HCT116 (cell line): ENCODE measurements at regions not wholly inside any gene's neighbourhood (a gene's known extent, or its start where the extent isn't known, plus 50 kb on each side); places are given as distances from the start of the nearest gene placed in this dataset.

Experiments used
- ATAC-seq: fragments of 200-7000 bp; cut with Tn5 transposase; 2 replicates; pipeline ENCODE4 v1.9.1; 2020; ENCODE audit warnings: mild to moderate bottlenecking, moderate library complexity
- BruUV-seq: library from RNA; stranded (reverse); fragments of 400-500 nt; replicated peaks from 2 replicates; lab custom pipeline; 2021; lab: Mats Ljungman, UMichigan
- CTCF ChIA-PET: fragments of 300-600 bp; sonication (Branson Sonifier 250); formaldehyde crosslinking; loops from one replicate; lab custom pipeline; 2021; ENCODE audit warnings: antibody characterized with exemption; lab: Charles Lee
- POLR2A ChIA-PET: fragments of 300-600, 350-600 bp; sonication (Branson Sonifier 250); formaldehyde crosslinking; loops from one replicate; lab custom pipeline; 2021; ENCODE audit warnings: antibody characterized with exemption; lab: Charles Lee
- RAD21 ChIA-PET, 2 experiments: fragments of 300-600 bp; sonication (Branson Sonifier 250); formaldehyde crosslinking; loops; one replicate each; lab custom pipeline; 2023; ENCODE audit warnings: low total read pairs in 2 of 2; ENCODE audit not compliant: uncharacterized antibody in 2 of 2, unreplicated experiment in 2 of 2, low non-redundant PET in 1 of 2; lab: Charles Lee
- DNase-seq: peaks from one replicate; pipeline ENCODE4 v3.0.0-alpha.2; 2010; ENCODE audit warnings: low read depth, low spot score
- H2AFZ ChIP-seq: fragments of 200-600 bp; shearing (Covaris generic), sonication (generic); 2 replicates; pipeline ENCODE4 v1.6.1; 2017; ENCODE audit warnings: low read depth, mixed run types, mixed read lengths, antibody characterized with exemption, low read length; ENCODE audit not compliant: poor library complexity, severe bottlenecking
- H3K27ac ChIP-seq: 2 replicates; pipeline ENCODE4 v1.5.1; 2012; ENCODE audit warnings: low read depth, low read length
- H3K27me3 ChIP-seq: fragments of 200-600 bp; sonication (generic); 2 replicates; pipeline ENCODE4 v1.6.1; 2016; ENCODE audit warnings: mixed run types, low read length, mixed read lengths; ENCODE audit not compliant: insufficient read depth
- H3K36me3 ChIP-seq, 2 experiments: fragments of 200-500 bp in 1 of 2; fragments of 200-600 bp in 1 of 2; sonication (Bioruptor generic) in 1 of 2; sonication (generic) in 1 of 2; 2 replicates each; pipeline versions ENCODE4 v1.5.1 to v1.6.1; 2014 to 2016; ENCODE audit warnings: low read length in 2 of 2, inconsistent platforms in 1 of 2, mixed read lengths in 1 of 2, mixed run types in 1 of 2; ENCODE audit not compliant: insufficient read depth in 2 of 2, control insufficient read depth in 1 of 2
- H3K4me1 ChIP-seq, 2 experiments: fragments of 200-600 bp in 1 of 2; sonication (generic) in 1 of 2; 2 replicates each; pipeline versions ENCODE4 v1.5.1 to v1.6.1; 2012 to 2017; ENCODE audit warnings: low read length in 2 of 2, inconsistent platforms in 1 of 2, mild to moderate bottlenecking in 1 of 2, mixed read lengths in 1 of 2, mixed run types in 1 of 2, moderate library complexity in 1 of 2; ENCODE audit not compliant: insufficient read depth in 2 of 2, control insufficient read depth in 1 of 2
- H3K4me2 ChIP-seq: fragments of 200-600 bp; sonication (generic); 2 replicates; pipeline ENCODE4 v1.6.1; 2017; ENCODE audit warnings: mixed run types, low read length, mixed read lengths
- H3K4me3 ChIP-seq, 2 experiments: fragments of 200-600 bp in 1 of 2; sonication (generic) in 1 of 2; replicated peaks in 1 of 2; 2 replicates each; pipeline ENCODE4 v1.5.1; 2011 to 2016; ENCODE audit warnings: low read length in 2 of 2, control low read depth in 1 of 2, low read depth in 1 of 2, mild to moderate bottlenecking in 1 of 2, mixed read lengths in 1 of 2, mixed run types in 1 of 2
- H3K79me2 ChIP-seq: fragments of 200-600 bp; sonication (generic); 2 replicates; pipeline ENCODE4 v1.6.1; 2017; ENCODE audit warnings: mild to moderate bottlenecking, mixed run types, low read length, moderate library complexity, mixed read lengths; ENCODE audit not compliant: insufficient read depth
- H3K9ac ChIP-seq: fragments of 200-600 bp; sonication (generic); 2 replicates; pipeline ENCODE4 v1.6.1; 2016; ENCODE audit warnings: low read length, mixed read lengths
- H3K9me2 ChIP-seq: fragments of 200-600 bp; sonication (generic), shearing (Covaris generic); 2 replicates; pipeline ENCODE4 v1.6.1; 2017; ENCODE audit warnings: mixed run types, mild to moderate bottlenecking, moderate library complexity; ENCODE audit not compliant: insufficient read depth
- H3K9me3 ChIP-seq, 2 experiments: fragments of 200-500 bp in 1 of 2; fragments of 200-600 bp in 1 of 2; sonication (Bioruptor generic) in 1 of 2; sonication (generic) in 1 of 2; 2 replicates each; pipeline ENCODE4 v1.6.1; 2014 to 2017; ENCODE audit warnings: low read length in 2 of 2, mixed read lengths in 2 of 2, inconsistent platforms in 1 of 2, low read depth in 1 of 2, mild to moderate bottlenecking in 1 of 2, mixed run types in 1 of 2, moderate library complexity in 1 of 2; ENCODE audit not compliant: control insufficient read depth in 1 of 2, insufficient read depth in 1 of 2
- H4K20me1 ChIP-seq: fragments of 200-600 bp; sonication (generic), shearing (Covaris generic); 2 replicates; pipeline ENCODE4 v1.6.1; 2017; ENCODE audit warnings: mixed run types, mild to moderate bottlenecking, moderate library complexity; ENCODE audit not compliant: insufficient read depth
- CBX3 ChIP-seq: IDR thresholded peaks from 2 replicates; pipeline ENCODE4 v1.6.1; 2012; ENCODE audit warnings: low read depth
- CEBPB ChIP-seq: IDR thresholded peaks from 2 replicates; pipeline ENCODE4 v1.6.1; 2012; ENCODE audit warnings: low read depth
- EGR1 ChIP-seq: IDR thresholded peaks from 2 replicates; pipeline ENCODE4 v1.6.1; 2012; ENCODE audit warnings: low read depth
- ELF1 ChIP-seq: IDR thresholded peaks from 2 replicates; pipeline ENCODE4 v1.6.1; 2012; ENCODE audit warnings: low read depth, borderline replicate concordance
- EZH2 ChIP-seq: fragments of 200-600 bp; sonication (generic); IDR thresholded peaks from 2 replicates; pipeline ENCODE4 v1.6.1; 2017; ENCODE audit warnings: antibody characterized with exemption, mixed run types
- JUND ChIP-seq: IDR thresholded peaks from 2 replicates; pipeline ENCODE4 v1.6.1; 2012
- POLR2A ChIP-seq: IDR thresholded peaks from 2 replicates; pipeline ENCODE4 v1.7.0; 2011; ENCODE audit warnings: borderline replicate concordance; ENCODE audit not compliant: insufficient read depth, insufficient read length; ENCODE audit errors: extremely low read depth
- POLR2AphosphoS5 ChIP-seq: IDR thresholded peaks from 2 replicates; pipeline ENCODE4 v1.6.1; 2011; ENCODE audit warnings: mild to moderate bottlenecking, low read depth, low read length, moderate library complexity
- RAD21 ChIP-seq: IDR thresholded peaks from 2 replicates; pipeline ENCODE4 v1.6.1; 2012; ENCODE audit warnings: low read depth, mild to moderate bottlenecking
- SP1 ChIP-seq: IDR thresholded peaks from 2 replicates; pipeline ENCODE4 v1.6.1; 2012; ENCODE audit warnings: low read depth
- TCF7L2 ChIP-seq: IDR thresholded peaks from 2 replicates; pipeline ENCODE4 v1.7.0; 2011; ENCODE audit warnings: borderline replicate concordance, inconsistent platforms; ENCODE audit not compliant: insufficient read depth, insufficient read length; ENCODE audit errors: extremely low read depth
- ZBTB33 ChIP-seq: IDR thresholded peaks from 2 replicates; pipeline ENCODE4 v1.6.1; 2011; ENCODE audit warnings: mild to moderate bottlenecking, low read length, moderate library complexity; ENCODE audit not compliant: insufficient replicate concordance; ENCODE audit errors: extremely low read depth
- ZFX ChIP-seq: fragments of 450-650 bp; IDR thresholded peaks from 2 replicates; pipeline ENCODE4 v1.6.1; 2017
- intact Hi-C: fragments of 100-400 bp; cut with micrococcal nuclease; formaldehyde crosslinking; loops from 2 replicates; pipeline ENCODE4 v1.10.0; 2022

- ChIA-PET RAD21 (no interaction called here), CTCF (no interaction called here), POLR2A (no interaction called here)
- peaks cover 0 to 16% of the 10 kb centered on the region in 2 experiments; a peak in 2 of 4 replicates for H3K4me1 ChIP-seq
- no peak overlapping the region for H3K27ac ChIP-seq
- H3K79me2 ChIP-seq: no peaks in the 10 kb centered on the region
- intact Hi-C loops: no loop called here
- no peaks in the 10 kb centered on the region for H3K27me3 ChIP-seq
- H3K36me3 ChIP-seq: no peaks in the 10 kb centered on the region
- BruUV-seq: no TSS peak
- DNase-seq (no peak), ATAC-seq (no peak)
- peak overlapping the region; percentile 42 for H2AFZ ChIP-seq
- no peaks in the 10 kb centered on the region for H3K9me2 ChIP-seq
- H4K20me1 ChIP-seq: no peaks in the 10 kb centered on the region
- no peak overlapping the region for H3K4me2 ChIP-seq
- no peak overlapping the region for H3K4me3 ChIP-seq
- no peaks in the 10 kb centered on the region for H3K9me3 ChIP-seq
- TF ChIP-seq RAD21 (0 out of 2 replicates have a peak, but pooled peaks have one; percentile 7), ELF1 (no peak), TCF7L2 (no peak), EGR1 (no peak), CEBPB (no peak)
- no peak overlapping the region for H3K9ac ChIP-seq
These were observed 81.8 kb upstream of the RBPJ start for GRCh38 chr4:26238778-26239679.

- Histone ChIP-seq H3K9me2 (no peaks in the 10 kb centered on the region), H3K27ac (no peak overlapping the region), H3K9me3 (no peaks in the 10 kb centered on the region), H3K36me3 (no peaks in the 10 kb centered on the region), H2AFZ (no peak overlapping the region), H3K4me3 (no peak overlapping the region), H4K20me1 (no peaks in the 10 kb centered on the region), H3K27me3 (no peaks in the 10 kb centered on the region)
- DNase-seq: no peak
- TF ChIP-seq ELF1 (no peak), POLR2AphosphoS5 (no peak), EZH2 (no peak), CBX3 (no peak), ZFX (no peak), ZBTB33 (no peak), SP1 (no peak), POLR2A (no peak), JUND (no peak)
- TF ChIP-seq, all 23 proteins: peak for 0
- no peak for ATAC-seq
- no TSS peak for BruUV-seq
- CTCF ChIA-PET: no interaction called here
- Histone ChIP-seq H3K4me1 (peaks cover 0 to 16% of the 10 kb centered on the region in 2 experiments; a peak in 2 of 4 replicates), H3K79me2 (no peaks in the 10 kb centered on the region), H3K9ac (no peak overlapping the region), H3K4me2 (no peak overlapping the region)
- POLR2A ChIA-PET: no interaction called here
- RAD21 ChIA-PET: no interaction called here
- intact Hi-C loops: no loop called here
These were observed 81.0 kb upstream of the RBPJ start for GRCh38 chr4:26239801-26240200.
